Lung microvascular endothelial cell (primary cell): ENCODE measurements at regions not wholly inside any gene's neighbourhood (a gene's known extent, or its start where the extent isn't known, plus 50 kb on each side); places are given as distances from the start of the nearest gene placed in this dataset.

Source experiments
- DNase-seq, 2 donors: peaks; one replicate each; pipeline versions ENCODE4 v3.0.0 to v3.0.0-alpha.2; 2010; ENCODE audit warnings: low read depth in 2 of 2

- DNase-seq, result no peak
Measured at GRCh38 chr7:138254444-138254843, 178.2 kb downstream of the AKR1D1 start.

- peak; percentile 5 to 28 for DNase-seq
Measured at GRCh38 chr7:138257459-138258196, 181.4 kb downstream of the AKR1D1 start.

GRCh38 chr7:138258197-138258559, 181.9 kb downstream of the AKR1D1 start:
- DNase-seq, result no peak

- no peak for DNase-seq
Measured at GRCh38 chr7:138259675-138260074, 183.4 kb downstream of the AKR1D1 start.

GRCh38 chr7:138267934-138268333, 191.7 kb downstream of the AKR1D1 start:
- DNase-seq, result no peak

GRCh38 chr7:138276891-138277290, 183.2 kb upstream of the TRIM24 start:
- no peak for DNase-seq

GRCh38 chr7:138278601-138279000, 181.5 kb upstream of the TRIM24 start:
- DNase-seq, result no peak

GRCh38 chr7:138282997-138283396, 177.1 kb upstream of the TRIM24 start:
- no peak for DNase-seq

GRCh38 chr7:138285129-138285528, 174.9 kb upstream of the TRIM24 start:
- no peak for DNase-seq

- DNase-seq, result no peak
Measured at GRCh38 chr7:138286846-138287245, 173.2 kb upstream of the TRIM24 start.

GRCh38 chr7:138287549-138287948, 172.5 kb upstream of the TRIM24 start:
- DNase-seq, result no peak

GRCh38 chr7:138289082-138289481, 171.0 kb upstream of the TRIM24 start:
- no peak for DNase-seq

- DNase-seq, result no peak
Measured at GRCh38 chr7:138289864-138290263, 170.2 kb upstream of the TRIM24 start.

- no peak for DNase-seq
Measured at GRCh38 chr7:138292951-138293350, 167.1 kb upstream of the TRIM24 start.

GRCh38 chr7:138295049-138295637, 164.9 kb upstream of the TRIM24 start:
- no peak for DNase-seq

GRCh38 chr7:138297526-138297925, 162.5 kb upstream of the TRIM24 start:
- no peak for DNase-seq

- no peak for DNase-seq
Measured at GRCh38 chr7:138299066-138299465, 161.0 kb upstream of the TRIM24 start.

- DNase-seq, result no peak
Measured at GRCh38 chr7:138303230-138304070, 156.6 kb upstream of the TRIM24 start.

- no peak for DNase-seq
Measured at GRCh38 chr7:138304071-138304320, 156.1 kb upstream of the TRIM24 start.

GRCh38 chr7:138307633-138308032, 152.4 kb upstream of the TRIM24 start:
- DNase-seq, result no peak

GRCh38 chr7:138308136-138308535, 151.9 kb upstream of the TRIM24 start:
- DNase-seq, result no peak

- DNase-seq, result no peak
Measured at GRCh38 chr7:138309186-138309585, 150.9 kb upstream of the TRIM24 start.

GRCh38 chr7:138313829-138314178, 146.3 kb upstream of the TRIM24 start:
- DNase-seq, result no peak
